GM12864 (cell line): ENCODE measurements at regions not wholly inside any gene's neighbourhood (a gene's known extent, or its start where the extent isn't known, plus 50 kb on each side); places are given as distances from the start of the nearest gene placed in this dataset.
"Not testable (repeated sequence)": the region's sequence is repeated elsewhere in the genome, so short reads cannot be mapped to it uniquely, and the experiment has no call there.

Experiments
- DNase-seq: peaks from one replicate; pipeline ENCODE4 v3.0.0-alpha.2; 2011; ENCODE audit warnings: low read depth
- H3K4me3 ChIP-seq: 2 replicates; pipeline ENCODE4 v1.5.1; 2011; ENCODE audit warnings: mild to moderate bottlenecking, low read depth, low read length, control low read depth
- CTCF ChIP-seq: IDR thresholded peaks from 2 replicates; pipeline ENCODE4 v1.5.1; 2011; ENCODE audit warnings: low read depth, mild to moderate bottlenecking, moderate library complexity, low read length, control low read depth, inconsistent platforms; ENCODE audit errors: missing control alignments

DNA sequence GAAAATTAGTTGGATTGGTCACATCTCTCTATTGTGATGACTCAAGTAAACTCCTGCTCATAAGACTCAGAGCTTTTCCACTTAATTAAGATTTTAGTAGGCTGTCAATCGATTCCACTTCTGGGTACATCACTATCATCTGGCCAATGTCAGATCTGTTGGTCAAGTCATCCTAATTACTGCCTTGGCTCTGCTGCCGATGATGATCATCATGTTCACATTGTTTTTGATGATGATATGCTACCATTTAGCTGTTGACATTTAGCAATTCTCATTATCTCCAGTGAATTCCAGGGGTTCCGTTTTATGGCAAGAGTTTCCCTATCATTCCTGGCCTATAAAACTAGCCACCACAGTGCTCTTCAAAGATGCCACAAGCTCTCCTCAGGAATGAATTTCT lies 253.4 kb downstream of the IKZF2 start:
- TF ChIP-seq CTCF: no peak
- H3K4me3 ChIP-seq: no peak overlapping the region
- no peak for DNase-seq

- TF ChIP-seq CTCF: no peak
- H3K4me3 ChIP-seq: no peak overlapping the region
- no peak for DNase-seq
Observed at GRCh38 chr2:212897296-212897695, 254.1 kb downstream of the IKZF2 start.

GRCh38 chr2:212894026-212894425 lies 257.4 kb downstream of the IKZF2 start:
- H3K4me3 ChIP-seq: no peak overlapping the region
- TF ChIP-seq CTCF: no peak
- DNase-seq: no peak

GRCh38 chr2:212893216-212893615 lies 258.2 kb downstream of the IKZF2 start:
- no peak overlapping the region for H3K4me3 ChIP-seq
- DNase-seq: no peak
- no peak for TF ChIP-seq CTCF

DNA sequence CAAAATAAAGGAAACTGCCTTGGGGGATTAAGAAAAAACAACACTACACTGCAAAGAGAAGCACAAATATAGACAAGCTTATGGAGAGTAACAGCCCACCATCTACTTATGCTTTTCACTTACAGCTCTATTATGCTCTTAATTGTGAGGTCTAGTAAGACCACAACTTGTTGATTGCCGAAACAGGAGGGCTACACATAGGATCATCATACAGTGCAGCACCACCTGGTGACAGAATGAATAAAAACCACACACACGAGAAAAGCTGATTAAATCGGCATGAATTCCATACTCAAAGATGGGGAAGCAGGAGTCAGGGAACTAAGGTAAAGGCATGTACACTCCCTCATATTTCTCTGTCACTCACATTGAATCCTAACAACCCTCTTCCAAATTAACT lies 259.2 kb downstream of the IKZF2 start:
- no peak for DNase-seq
- TF ChIP-seq CTCF: peak; percentile 33

GRCh38 chr2:212891580-212891979 lies 259.8 kb downstream of the IKZF2 start:
- no peak for DNase-seq
- no peak overlapping the region for H3K4me3 ChIP-seq
- TF ChIP-seq CTCF: no peak

More for the DNA sequence above, 259.2 kb downstream of the IKZF2 start:
- no peak overlapping the region for H3K4me3 ChIP-seq

DNA sequence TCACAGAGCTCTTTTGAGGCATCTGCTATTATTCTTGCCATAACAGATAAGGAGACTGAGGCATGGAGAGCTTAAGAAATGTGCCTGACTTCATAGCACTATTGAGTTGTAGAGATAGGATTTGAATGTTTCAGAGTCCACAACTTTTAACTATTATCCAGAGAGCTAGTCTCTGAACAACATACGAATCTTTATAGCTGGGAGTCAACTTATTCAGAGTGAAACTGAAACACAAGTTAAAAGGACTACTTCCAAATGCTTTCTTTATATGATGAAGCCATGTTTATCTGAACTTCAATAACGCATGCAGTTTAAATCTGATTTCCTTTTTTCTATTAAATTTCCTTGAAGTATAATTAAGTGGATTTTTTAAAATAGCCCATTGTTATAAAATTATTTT lies 268.8 kb downstream of the IKZF2 start:
- DNase-seq: no peak
- TF ChIP-seq CTCF: no peak
- no peak overlapping the region for H3K4me3 ChIP-seq

GRCh38 chr2:212876556-212876955 lies 274.9 kb downstream of the IKZF2 start:
- not testable (repeated sequence) for H3K4me3 ChIP-seq, DNase-seq

DNA sequence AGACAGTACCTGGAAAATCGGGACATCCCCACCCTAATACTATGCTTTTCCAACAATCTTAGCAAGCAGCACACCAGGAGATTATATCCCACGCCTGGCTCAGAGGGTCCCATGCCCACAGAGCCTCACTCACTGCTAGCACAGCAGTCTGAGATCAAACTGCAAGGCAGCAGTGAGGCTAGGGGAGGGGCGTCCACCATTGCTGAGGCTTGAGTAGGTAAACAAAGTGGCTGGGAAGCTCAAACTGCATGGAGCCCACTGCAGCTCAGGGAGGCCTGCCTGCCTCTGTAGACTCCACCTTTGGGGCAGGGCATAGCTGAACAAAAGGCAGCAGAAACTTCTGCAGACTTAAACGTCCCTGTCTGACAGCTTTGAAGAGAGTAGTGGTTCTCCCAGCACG lies 275.5 kb downstream of the IKZF2 start:
- not testable (repeated sequence) for DNase-seq, H3K4me3 ChIP-seq
